ENCODE measurements at regions not wholly inside any gene's neighbourhood (a gene's known extent, or its start where the extent isn't known, plus 50 kb on each side); places are given as distances from the start of the nearest gene placed in this dataset.
"Not testable (repeated sequence)": the region's sequence is repeated elsewhere in the genome, so short reads cannot be mapped to it uniquely, and the experiment has no call there.

GRCh38 chr4:173991814-173992213 lies 291.7 kb downstream of the FBXO8 start:
- ATAC-seq: no peak
- no peaks in the 10 kb centered on the region for H3K36me3 ChIP-seq (replicated peaks in 1 of 2; ENCODE audit: insufficient read depth in 1 of 2, low read depth in 2 of 2)
- no peak overlapping the region for H3K4me3 ChIP-seq
- no peak for DNase-seq
- H3K9me3 ChIP-seq: no peaks in the 10 kb centered on the region
- no peaks in the 10 kb centered on the region for H3K27me3 ChIP-seq
- H3K4me1 ChIP-seq: no peaks in the 10 kb centered on the region
- H3K27ac ChIP-seq: no peak overlapping the region
- WGBS, 2 donors: 66 to 74% methylated on average over 3 of the region's 3 CpGs
- TF ChIP-seq POLR2A (IDR thresholded peaks at IDR 0.05) (no peak), CTCF (IDR thresholded peaks at IDR 0.05) (no peak)
- intact Hi-C loops (cut with DNase I): no loop called here

DNA sequence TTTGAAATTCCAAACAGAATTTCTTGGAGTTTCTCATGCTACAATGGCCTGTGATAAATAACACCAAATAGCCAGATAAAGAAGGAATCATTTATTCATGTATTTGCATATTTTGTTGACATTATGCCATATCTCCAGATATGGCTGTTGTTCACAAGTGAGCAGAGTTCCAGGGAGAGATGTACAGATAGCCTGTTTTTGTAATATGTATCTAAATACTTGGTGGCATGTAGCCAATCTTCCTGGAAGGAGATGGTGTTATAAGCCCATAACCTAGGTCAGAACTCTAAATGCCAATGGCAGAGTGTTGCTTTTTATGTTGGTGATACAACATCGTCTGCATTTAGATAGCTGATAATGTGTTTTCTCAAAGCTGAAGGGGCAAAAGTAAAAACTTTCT lies 292.2 kb downstream of the FBXO8 start:
- Histone ChIP-seq H3K27ac (peak overlapping the region in 1 of 4 donors; percentile 6), H3K4me1 (no peaks in the 10 kb centered on the region), H3K4me3 (no peak overlapping the region), H3K36me3 (replicated peaks in 1 of 2; ENCODE audit: insufficient read depth in 1 of 2, low read depth in 2 of 2) (no peaks in the 10 kb centered on the region), H3K9me3 (no peaks in the 10 kb centered on the region), H3K27me3 (no peaks in the 10 kb centered on the region)
- intact Hi-C loops (cut with DNase I): no loop called here
- WGBS, 2 donors: 36 to 61% methylated on average over 1 of the region's 1 CpG
- TF ChIP-seq CTCF (IDR thresholded peaks at IDR 0.05): no peak
- no peak for TF ChIP-seq POLR2A (IDR thresholded peaks at IDR 0.05)
- DNase-seq (no peak), ATAC-seq (no peak)

- intact Hi-C loops (cut with DNase I): no loop called here
- Histone ChIP-seq H3K9me3 (no peaks in the 10 kb centered on the region), H3K4me3 (no peak overlapping the region), H3K36me3 (replicated peaks in 1 of 2; ENCODE audit: insufficient read depth in 1 of 2, low read depth in 2 of 2) (no peaks in the 10 kb centered on the region), H3K4me1 (no peaks in the 10 kb centered on the region), H3K27ac (no peak overlapping the region), H3K27me3 (no peaks in the 10 kb centered on the region)
- 37 to 42% methylated on average over 9 of the region's 9 CpGs for WGBS, 2 donors
- DNase-seq (peak; percentile 17 to 32 (median 23)), ATAC-seq (peak; percentile 35)
- no peak for TF ChIP-seq POLR2A (IDR thresholded peaks at IDR 0.05)
- no peak for TF ChIP-seq CTCF (IDR thresholded peaks at IDR 0.05)
Measured at GRCh38 chr4:173990869-173991210, 292.6 kb downstream of the FBXO8 start.

GRCh38 chr4:173990126-173990868 lies 293.2 kb downstream of the FBXO8 start:
- intact Hi-C loops (cut with DNase I): no loop called here
- WGBS, 2 donors: 26 to 30% methylated on average over 6 of the region's 6 CpGs
- no peaks in the 10 kb centered on the region for H3K4me1 ChIP-seq
- H3K27me3 ChIP-seq: no peaks in the 10 kb centered on the region
- H3K36me3 ChIP-seq (replicated peaks in 1 of 2; ENCODE audit: insufficient read depth in 1 of 2, low read depth in 2 of 2): no peaks in the 10 kb centered on the region
- no peak overlapping the region for H3K27ac ChIP-seq
- ATAC-seq (peak; percentile 45), DNase-seq (peak in 1 of 4 donors; percentile 8)
- no peak for TF ChIP-seq POLR2A (IDR thresholded peaks at IDR 0.05)
- peak in 6 of 7 experiments; percentile 37 to 47 (median 40) for TF ChIP-seq CTCF (IDR thresholded peaks at IDR 0.05)
- no peaks in the 10 kb centered on the region for H3K9me3 ChIP-seq
- no peak overlapping the region for H3K4me3 ChIP-seq

- H3K4me3 ChIP-seq; H3K27ac ChIP-seq; H3K27me3 ChIP-seq; ATAC-seq; H3K36me3 ChIP-seq (replicated peaks in 1 of 2; ENCODE audit: insufficient read depth in 1 of 2, low read depth in 2 of 2); intact Hi-C loops (cut with DNase I); H3K9me3 ChIP-seq; H3K4me1 ChIP-seq; DNase-seq: not testable (repeated sequence)
- 66 to 73% methylated on average over 3 to 4 of the region's 4 CpGs for WGBS, 2 donors
Measured at GRCh38 chr4:173963523-173963922, 319.9 kb downstream of the FBXO8 start.

Data from body of pancreas (tissue), 4 donors.